Choroid plexus epithelial cell (primary cell): ENCODE measurements at regions not wholly inside any gene's neighbourhood (a gene's known extent, or its start where the extent isn't known, plus 50 kb on each side); places are given as distances from the start of the nearest gene placed in this dataset.

Experiments
- DNase-seq: peaks from one replicate; pipeline ENCODE4 v3.0.0-alpha.2; 2010; ENCODE audit warnings: low read depth
- H3K4me3 ChIP-seq: 2 replicates; pipeline ENCODE4 v1.5.1; 2011; ENCODE audit warnings: low read depth, mild to moderate bottlenecking, control low read depth, low read length, moderate library complexity
- TF ChIP-seq, protein P1 (sequence below): conservative IDR thresholded peaks from 2 replicates; pipeline ENCODE4 v1.5.1; 2011; ENCODE audit warnings: low read depth, mild to moderate bottlenecking, control low read depth, inconsistent platforms, low read length, moderate library complexity

DNA sequence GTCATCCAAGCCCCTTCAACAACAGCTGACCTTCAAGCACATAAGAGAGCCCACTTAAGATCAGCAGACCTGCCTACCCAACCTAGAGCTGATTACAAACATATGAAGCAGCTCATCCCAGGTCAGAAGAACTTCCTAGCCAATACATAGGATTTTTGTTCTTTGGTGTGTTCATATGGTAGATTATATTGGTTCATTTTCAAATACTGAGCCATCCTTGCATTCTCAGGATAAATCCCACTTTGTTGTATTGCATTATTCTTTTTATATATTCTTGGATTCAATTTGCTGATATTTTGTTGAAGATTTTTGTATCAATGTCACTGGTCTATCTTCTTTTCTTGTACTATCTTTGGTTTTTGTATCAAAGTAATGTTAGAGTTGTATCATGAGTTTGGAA lies 107.3 kb upstream of the STT3B start:
- H3K4me3 ChIP-seq: no peak overlapping the region
- TF ChIP-seq, protein P1, sequence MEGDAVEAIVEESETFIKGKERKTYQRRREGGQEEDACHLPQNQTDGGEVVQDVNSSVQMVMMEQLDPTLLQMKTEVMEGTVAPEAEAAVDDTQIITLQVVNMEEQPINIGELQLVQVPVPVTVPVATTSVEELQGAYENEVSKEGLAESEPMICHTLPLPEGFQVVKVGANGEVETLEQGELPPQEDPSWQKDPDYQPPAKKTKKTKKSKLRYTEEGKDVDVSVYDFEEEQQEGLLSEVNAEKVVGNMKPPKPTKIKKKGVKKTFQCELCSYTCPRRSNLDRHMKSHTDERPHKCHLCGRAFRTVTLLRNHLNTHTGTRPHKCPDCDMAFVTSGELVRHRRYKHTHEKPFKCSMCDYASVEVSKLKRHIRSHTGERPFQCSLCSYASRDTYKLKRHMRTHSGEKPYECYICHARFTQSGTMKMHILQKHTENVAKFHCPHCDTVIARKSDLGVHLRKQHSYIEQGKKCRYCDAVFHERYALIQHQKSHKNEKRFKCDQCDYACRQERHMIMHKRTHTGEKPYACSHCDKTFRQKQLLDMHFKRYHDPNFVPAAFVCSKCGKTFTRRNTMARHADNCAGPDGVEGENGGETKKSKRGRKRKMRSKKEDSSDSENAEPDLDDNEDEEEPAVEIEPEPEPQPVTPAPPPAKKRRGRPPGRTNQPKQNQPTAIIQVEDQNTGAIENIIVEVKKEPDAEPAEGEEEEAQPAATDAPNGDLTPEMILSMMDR: no peak
- DNase-seq: no peak

DNA sequence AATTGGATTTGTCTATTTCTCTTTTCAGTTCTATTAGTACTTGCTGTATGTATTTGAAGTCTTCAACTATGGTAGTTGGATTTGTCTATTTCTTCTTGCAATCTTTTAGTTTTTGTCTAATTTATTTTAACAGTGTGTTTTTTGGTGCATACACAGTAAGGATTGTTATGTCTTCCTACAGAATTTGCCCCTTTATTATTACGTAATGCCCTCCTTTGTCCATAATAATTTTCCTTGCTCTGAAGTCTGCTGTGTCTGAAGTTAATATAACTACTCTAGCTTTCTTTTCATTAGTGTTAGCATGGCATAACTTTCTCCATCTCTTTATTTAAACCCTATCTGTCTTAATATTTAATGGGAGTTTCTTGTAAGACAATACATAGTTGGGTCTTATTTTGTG lies 105.1 kb upstream of the STT3B start:
- H3K4me3 ChIP-seq: no peak overlapping the region
- TF ChIP-seq, protein P1: no peak
- DNase-seq: no peak

DNA sequence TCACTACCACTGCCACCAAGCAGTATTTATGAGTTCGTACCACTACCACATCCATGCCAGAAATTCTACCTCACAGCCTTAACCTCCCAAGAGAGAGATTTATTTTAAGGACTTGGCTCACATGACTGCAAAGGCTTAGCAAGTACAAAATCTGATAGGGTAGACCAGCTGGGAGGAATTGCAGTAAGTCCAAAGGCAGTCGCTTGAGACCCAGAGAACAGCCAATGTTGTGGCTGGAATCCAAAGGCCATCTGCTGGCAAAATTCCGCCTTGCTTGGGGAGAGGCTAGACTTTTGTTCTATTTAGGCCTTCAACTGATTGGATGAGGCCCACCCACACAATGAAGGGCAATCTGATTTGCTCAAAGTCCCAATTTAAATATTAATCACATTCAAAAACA lies 101.4 kb upstream of the STT3B start:
- no peak overlapping the region for H3K4me3 ChIP-seq
- TF ChIP-seq, protein P1: no peak

DNA sequence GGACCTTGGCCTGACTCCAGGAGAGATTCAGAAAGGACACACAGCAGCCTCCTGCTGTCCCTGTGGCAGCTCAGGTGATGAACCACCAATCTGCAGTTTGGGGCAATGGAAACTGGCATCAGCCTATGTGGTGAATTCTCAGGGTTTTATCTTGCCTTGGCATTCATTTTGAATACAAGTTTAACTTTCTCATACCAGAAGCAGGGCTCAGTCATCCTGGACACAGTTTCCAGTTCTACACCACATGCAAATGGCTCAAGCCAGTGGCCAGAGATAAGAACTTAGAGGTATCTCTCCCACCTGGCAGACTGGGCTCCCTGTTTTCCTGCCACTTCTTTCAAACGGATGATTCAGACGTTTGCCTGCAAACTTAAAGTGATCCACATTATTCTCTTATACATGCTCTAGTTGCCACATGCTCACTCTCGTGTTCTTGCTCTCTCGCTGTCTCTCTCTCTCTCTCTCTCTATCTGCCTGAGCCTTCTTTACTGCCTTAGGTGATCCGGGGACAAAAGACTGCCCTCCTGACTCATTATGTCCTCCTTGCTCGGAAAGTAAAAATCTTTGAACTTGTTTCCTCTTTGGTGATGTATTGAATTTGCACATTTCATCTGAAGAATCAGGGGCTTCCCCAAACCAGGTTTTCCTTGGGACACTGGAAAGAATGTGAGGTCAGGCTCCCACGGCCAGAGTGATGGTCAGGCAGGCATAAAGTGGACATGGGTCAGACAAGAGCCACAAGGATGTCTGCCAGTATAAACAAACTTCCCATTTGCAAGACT lies 99.6 kb upstream of the STT3B start:
- TF ChIP-seq, protein P1: no peak
- DNase-seq: peak; percentile 69
- no peak overlapping the region for H3K4me3 ChIP-seq

More for the DNA sequence above, 101.4 kb upstream of the STT3B start:
- DNase-seq: no peak

DNA sequence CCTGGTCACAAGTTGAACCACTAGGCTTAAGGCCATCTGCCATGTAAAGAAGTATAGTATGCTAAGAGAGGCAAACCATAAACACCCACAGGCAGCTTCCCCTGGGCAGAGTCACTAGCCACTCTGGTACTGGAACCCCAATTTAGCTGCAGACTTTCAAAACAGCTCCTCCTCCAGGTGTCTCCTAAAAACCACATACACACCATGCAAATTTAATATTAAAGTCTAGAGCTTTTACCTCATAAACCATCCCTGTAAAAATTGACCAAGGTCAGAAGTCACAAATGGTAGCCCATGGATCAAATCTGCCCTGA lies 99.1 kb upstream of the STT3B start:
- TF ChIP-seq, protein P1: no peak
- H3K4me3 ChIP-seq: no peak overlapping the region
- no peak for DNase-seq

DNA sequence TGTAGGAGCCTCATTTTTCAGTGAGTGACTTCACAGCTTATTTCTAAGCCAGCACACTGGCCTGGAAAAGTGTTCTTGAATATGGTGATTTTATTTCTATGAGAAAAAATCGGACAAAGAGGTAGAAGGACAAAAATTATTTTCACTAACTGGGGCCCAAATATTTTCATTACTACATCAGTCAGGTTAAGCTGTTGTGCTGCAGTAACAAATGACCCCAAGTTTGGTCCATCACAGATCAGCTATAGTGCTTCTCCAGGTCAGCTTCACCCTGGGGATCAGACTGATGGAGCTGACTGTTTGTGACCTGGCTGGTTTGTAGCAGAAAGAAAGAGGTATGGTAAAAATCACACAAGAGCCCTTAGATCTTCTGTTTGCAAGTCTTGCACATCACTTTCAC lies 97.9 kb upstream of the STT3B start:
- DNase-seq: no peak
- no peak overlapping the region for H3K4me3 ChIP-seq
- TF ChIP-seq, protein P1: no peak

DNA sequence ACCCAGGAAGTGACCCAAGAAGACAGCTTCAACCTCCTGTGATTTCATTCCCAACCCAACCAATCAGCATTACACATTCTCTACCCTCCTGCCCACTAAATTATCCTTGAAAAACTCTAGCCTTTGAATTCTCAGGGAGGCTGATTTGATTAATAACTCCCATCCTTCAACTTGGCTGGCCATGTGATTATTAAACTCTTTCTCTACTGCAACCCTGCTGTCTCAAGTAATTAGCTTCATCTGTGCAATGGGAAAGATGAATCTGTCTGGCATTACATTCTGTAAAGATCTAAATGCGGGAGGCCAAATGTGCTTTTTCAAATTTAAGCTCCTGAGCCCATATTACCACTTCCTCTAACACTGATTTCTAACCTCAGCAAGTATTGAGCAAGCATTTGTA lies 95.9 kb upstream of the STT3B start:
- H3K4me3 ChIP-seq: no peak overlapping the region
- TF ChIP-seq, protein P1: no peak
- no peak for DNase-seq
